Neuronal stem cell (in vitro differentiated cells): ENCODE measurements at regions not wholly inside any gene's neighbourhood (a gene's known extent, or its start where the extent isn't known, plus 50 kb on each side); places are given as distances from the start of the nearest gene placed in this dataset.

Experiments used
- DNase-seq: peaks from one replicate; pipeline ENCODE4 v3.0.0-alpha.2; 2013; ENCODE audit warnings: low spot score
- H2AFZ ChIP-seq: one replicate; pipeline ENCODE4 v1.6.1; 2013; ENCODE audit warnings: mild to moderate bottlenecking, low read length, inconsistent platforms
- H2AK5ac ChIP-seq: 2 replicates; pipeline ENCODE4 v1.6.1; 2013; ENCODE audit warnings: low read depth, mild to moderate bottlenecking, inconsistent platforms, low read length, moderate library complexity, mixed read lengths
- H2BK120ac ChIP-seq: 2 replicates; pipeline ENCODE4 v1.6.1; 2013; ENCODE audit warnings: low read depth, mild to moderate bottlenecking, inconsistent platforms, low read length, moderate library complexity, mixed read lengths
- H2BK12ac ChIP-seq: one replicate; pipeline ENCODE4 v1.6.1; 2013; ENCODE audit warnings: low read length, inconsistent platforms
- H2BK15ac ChIP-seq: 2 replicates; pipeline ENCODE4 v1.6.1; 2013; ENCODE audit warnings: mild to moderate bottlenecking, low read length, inconsistent platforms, mixed read lengths
- H2BK5ac ChIP-seq: one replicate; pipeline ENCODE4 v1.6.1; 2013; ENCODE audit warnings: inconsistent platforms, mild to moderate bottlenecking, low read length, moderate library complexity
- H3K14ac ChIP-seq: one replicate; pipeline ENCODE4 v1.6.1; 2013; ENCODE audit warnings: low read length, inconsistent platforms
- H3K18ac ChIP-seq: 2 replicates; pipeline ENCODE4 v1.6.1; 2013; ENCODE audit warnings: low read length, inconsistent platforms
- H3K23ac ChIP-seq: 2 replicates; pipeline ENCODE4 v1.6.1; 2013; ENCODE audit warnings: low read depth, mild to moderate bottlenecking, mixed read lengths, low read length, inconsistent platforms; ENCODE audit not compliant: poor library complexity
- H3K27ac ChIP-seq: replicated peaks from 3 replicates; pipeline ENCODE4 v1.5.1; 2013; ENCODE audit warnings: low read length, inconsistent platforms
- H3K27me3 ChIP-seq, 3 experiments: 2 replicates each; pipeline ENCODE4 v1.6.1; 2013; ENCODE audit warnings: low read length in 3 of 3, mild to moderate bottlenecking in 2 of 3, inconsistent platforms in 1 of 3, low read depth in 1 of 3, mixed read lengths in 1 of 3, moderate library complexity in 1 of 3; ENCODE audit not compliant: control insufficient read depth in 3 of 3, insufficient read depth in 3 of 3
- H3K36me3 ChIP-seq, 2 donors: replicated peaks in 1 of 2; 2 replicates each; pipeline ENCODE4 v1.6.1; 2013; ENCODE audit warnings: low read length in 2 of 2; ENCODE audit not compliant: control insufficient read depth in 2 of 2, insufficient read depth in 2 of 2
- H3K4ac ChIP-seq: 2 replicates; pipeline ENCODE4 v1.6.1; 2013; ENCODE audit warnings: inconsistent platforms, mild to moderate bottlenecking, low read length, moderate library complexity
- H3K4me1 ChIP-seq, 2 donors: 1 replicate in 1 of 2; 2 replicates in 1 of 2; pipeline ENCODE4 v1.6.1; 2013; ENCODE audit warnings: low read length in 2 of 2, low read depth in 1 of 2; ENCODE audit not compliant: control insufficient read depth in 2 of 2, insufficient read depth in 1 of 2
- H3K4me2 ChIP-seq: one replicate; pipeline ENCODE4 v1.6.1; 2013; ENCODE audit warnings: mild to moderate bottlenecking, low read length, inconsistent platforms; ENCODE audit not compliant: insufficient read depth, poor library complexity, severe bottlenecking
- H3K4me3 ChIP-seq, 2 donors: 2 replicates each; pipeline ENCODE4 v1.5.1; 2013; ENCODE audit warnings: low read length in 2 of 2, mild to moderate bottlenecking in 2 of 2, inconsistent platforms in 1 of 2, moderate library complexity in 1 of 2
- H3K79me1 ChIP-seq: one replicate; pipeline ENCODE4 v1.6.1; 2013; ENCODE audit warnings: low read depth, mild to moderate bottlenecking, inconsistent platforms, low read length, moderate library complexity
- H3K9ac ChIP-seq: one replicate; pipeline ENCODE4 v1.6.1; 2013; ENCODE audit warnings: mild to moderate bottlenecking, low read depth, low read length, inconsistent platforms; ENCODE audit not compliant: poor library complexity
- H3K9me3 ChIP-seq, 2 donors: replicated peaks in 1 of 2; 2 replicates each; pipeline versions ENCODE3 to v1.6.1; 2013; ENCODE audit warnings: low read length in 2 of 2, mild to moderate bottlenecking in 2 of 2, inconsistent platforms in 1 of 2, low read depth in 1 of 2, mixed read lengths in 1 of 2, moderate library complexity in 1 of 2; ENCODE audit not compliant: control insufficient read depth in 2 of 2, insufficient read depth in 1 of 2
- H4K8ac ChIP-seq: one replicate; pipeline ENCODE4 v1.6.1; 2013; ENCODE audit warnings: low read depth, mild to moderate bottlenecking, inconsistent platforms, low read length, moderate library complexity
- H4K91ac ChIP-seq: one replicate; pipeline ENCODE4 v1.6.1; 2013; ENCODE audit warnings: low read length, low read depth, mild to moderate bottlenecking, inconsistent platforms; ENCODE audit not compliant: poor library complexity
- WGBS, 2 donors: extraction: QIAGEN DNeasy Blood & Tissue Kit; methylation state at CpG; one replicate each; pipeline ENCODE4 v1.1.7; 2013; ENCODE audit warnings: missing lambda C conversion rate in 2 of 2, mixed read lengths in 1 of 2; ENCODE audit not compliant: insufficient read length in 2 of 2, insufficient replicate concordance in 1 of 2; ENCODE audit errors: extremely low coverage in 2 of 2; 5-methylcytosine and 5-hydroxymethylcytosine counted together

GRCh38 chr3:178310949-178311348, 225.3 kb upstream of the KCNMB2 start:
- peak overlapping the region; percentile 66 for H2AFZ ChIP-seq
- no peak overlapping the region for H2BK120ac ChIP-seq
- H3K9me3 ChIP-seq: no peaks in the 10 kb centered on the region
- H3K4me3 ChIP-seq: no peak overlapping the region
- H2BK12ac ChIP-seq: no peak overlapping the region
- no peaks in the 10 kb centered on the region for H3K79me1 ChIP-seq
- no peak overlapping the region for H4K91ac ChIP-seq
- H3K4me2 ChIP-seq: no peak overlapping the region
- no peak overlapping the region for H2AK5ac ChIP-seq
- H4K8ac ChIP-seq: no peak overlapping the region
- H2BK15ac ChIP-seq: no peak overlapping the region
- H3K18ac ChIP-seq: no peak overlapping the region
- no peaks in the 10 kb centered on the region for H3K36me3 ChIP-seq
- H3K27me3 ChIP-seq: no peaks in the 10 kb centered on the region
- H2BK5ac ChIP-seq: no peak overlapping the region
- H3K27ac ChIP-seq: no peak overlapping the region
- H3K9ac ChIP-seq: no peak overlapping the region
- H3K4ac ChIP-seq: no peak overlapping the region
- H3K4me1 ChIP-seq: peaks cover 3 to 5% of the 10 kb centered on the region in 2 donors
- H3K23ac ChIP-seq: no peak overlapping the region
- H3K14ac ChIP-seq: no peak overlapping the region
- peak; percentile 2 for DNase-seq

GRCh38 chr3:178313716-178314115, 222.5 kb upstream of the KCNMB2 start:
- no peak overlapping the region for H2BK120ac ChIP-seq
- no peak overlapping the region for H3K4ac ChIP-seq
- H3K27me3 ChIP-seq: no peaks in the 10 kb centered on the region
- no peak overlapping the region for H3K23ac ChIP-seq
- no peak overlapping the region for H2BK12ac ChIP-seq
- H3K79me1 ChIP-seq: no peaks in the 10 kb centered on the region
- H2BK15ac ChIP-seq: no peak overlapping the region
- no peak overlapping the region for H2AFZ ChIP-seq
- no peaks in the 10 kb centered on the region for H3K36me3 ChIP-seq
- H2AK5ac ChIP-seq: no peak overlapping the region
- H3K9ac ChIP-seq: no peak overlapping the region
- H3K14ac ChIP-seq: no peak overlapping the region
- no peak overlapping the region for H3K18ac ChIP-seq
- H3K27ac ChIP-seq: no peak overlapping the region
- H2BK5ac ChIP-seq: no peak overlapping the region
- no peak for DNase-seq
- no peak overlapping the region for H4K8ac ChIP-seq
- no peak overlapping the region for H4K91ac ChIP-seq
- no peak overlapping the region for H3K4me3 ChIP-seq
- WGBS, 2 donors: no CpG with 5 or more reads among the region's 1 CpG
- H3K4me1 ChIP-seq: peaks cover 3 to 5% of the 10 kb centered on the region in 2 donors
- H3K4me2 ChIP-seq: no peak overlapping the region
- no peaks in the 10 kb centered on the region for H3K9me3 ChIP-seq

GRCh38 chr3:178318340-178318739, 217.9 kb upstream of the KCNMB2 start:
- H4K8ac ChIP-seq: no peak overlapping the region
- H2BK12ac ChIP-seq: no peak overlapping the region
- H2BK15ac ChIP-seq: no peak overlapping the region
- H4K91ac ChIP-seq: no peak overlapping the region
- no peak overlapping the region for H3K18ac ChIP-seq
- H2BK5ac ChIP-seq: no peak overlapping the region
- DNase-seq: no peak
- H3K4me3 ChIP-seq: no peak overlapping the region
- H3K23ac ChIP-seq: no peak overlapping the region
- no peaks in the 10 kb centered on the region for H3K36me3 ChIP-seq
- H3K14ac ChIP-seq: no peak overlapping the region
- H3K27ac ChIP-seq: no peak overlapping the region
- H3K9me3 ChIP-seq: no peaks in the 10 kb centered on the region
- no peak overlapping the region for H2BK120ac ChIP-seq
- no peak overlapping the region for H3K9ac ChIP-seq
- no peaks in the 10 kb centered on the region for H3K79me1 ChIP-seq
- H3K27me3 ChIP-seq: no peaks in the 10 kb centered on the region
- no peak overlapping the region for H3K4me2 ChIP-seq
- WGBS, 2 donors: no CpG with 5 or more reads among the region's 4 CpGs
- H2AFZ ChIP-seq: no peak overlapping the region
- no peak overlapping the region for H3K4ac ChIP-seq
- no peaks in the 10 kb centered on the region for H3K4me1 ChIP-seq
- H2AK5ac ChIP-seq: no peak overlapping the region

GRCh38 chr3:178318941-178319816, 217.1 kb upstream of the KCNMB2 start:
- Histone ChIP-seq H4K91ac (no peak overlapping the region), H2AK5ac (no peak overlapping the region), H3K27me3 (no peaks in the 10 kb centered on the region), H3K79me1 (no peaks in the 10 kb centered on the region), H3K18ac (no peak overlapping the region), H2AFZ (no peak overlapping the region), H3K4ac (no peak overlapping the region), H3K27ac (no peak overlapping the region), H3K4me1 (no peaks in the 10 kb centered on the region), H3K4me3 (no peak overlapping the region), H3K23ac (no peak overlapping the region), H3K4me2 (no peak overlapping the region), H3K14ac (no peak overlapping the region), H2BK15ac (no peak overlapping the region), H3K9ac (no peak overlapping the region), H2BK120ac (no peak overlapping the region), H3K9me3 (no peaks in the 10 kb centered on the region), H4K8ac (no peak overlapping the region), H2BK5ac (no peak overlapping the region), H2BK12ac (peak overlapping the region; percentile 34), H3K36me3 (no peaks in the 10 kb centered on the region)
- DNase-seq: no peak
- WGBS, 2 donors: no CpG with 5 or more reads among the region's 5 CpGs
